AG08395 (cell line): ENCODE measurements at regions not wholly inside any gene's neighbourhood (a gene's known extent, or its start where the extent isn't known, plus 50 kb on each side); places are given as distances from the start of the nearest gene placed in this dataset.

Source experiments
- DNase-seq: peaks from one replicate; pipeline ENCODE4 v3.0.0; 2012; ENCODE audit warnings: mixed read lengths, low spot score

DNA sequence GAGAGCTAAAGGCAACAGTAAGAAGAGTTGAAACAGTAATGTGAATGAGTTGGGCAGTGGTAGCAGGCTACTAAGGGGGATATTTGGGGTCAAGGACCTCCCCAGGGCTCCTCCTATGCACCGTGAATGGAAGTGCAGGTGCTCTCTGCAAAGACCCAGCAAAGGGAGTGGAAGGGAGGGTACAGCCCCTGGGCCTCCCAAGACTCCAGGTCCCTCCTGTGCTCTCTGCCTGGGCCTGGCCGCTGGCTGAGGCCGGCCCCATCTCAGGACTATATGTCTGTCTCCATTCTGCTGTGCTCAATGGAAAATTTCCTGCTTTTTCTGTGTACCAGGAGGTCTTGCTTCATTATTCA lies 372.1 kb upstream of the MKI67 start:
- DNase-seq: no peak

DNA sequence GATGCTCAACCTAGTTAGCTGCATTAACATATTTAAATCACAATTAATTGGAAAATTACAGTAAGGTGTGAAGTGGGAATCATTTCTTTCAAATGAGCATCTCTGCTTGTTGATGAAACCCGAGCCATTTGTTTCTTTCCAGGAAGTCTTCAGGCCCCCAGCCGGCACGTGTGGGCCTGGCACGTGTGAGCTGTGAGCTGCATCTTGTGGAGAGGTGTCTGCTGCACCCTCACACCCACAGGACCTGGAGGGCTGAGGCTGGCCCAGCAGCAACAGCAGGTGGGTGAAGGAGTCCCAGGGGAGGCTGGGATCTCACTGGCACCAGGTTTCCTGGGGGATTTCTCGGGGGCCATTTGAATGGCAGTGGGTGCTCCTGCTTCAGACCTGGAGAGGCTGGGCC lies 372.5 kb upstream of the MKI67 start:
- DNase-seq: no peak

GRCh38 chr10:128499486-128499885 lies 373.3 kb upstream of the MKI67 start:
- DNase-seq: no peak

GRCh38 chr10:128499956-128500355 lies 373.7 kb upstream of the MKI67 start:
- no peak for DNase-seq

GRCh38 chr10:128500642-128501041 lies 374.4 kb upstream of the MKI67 start:
- no peak for DNase-seq

DNA sequence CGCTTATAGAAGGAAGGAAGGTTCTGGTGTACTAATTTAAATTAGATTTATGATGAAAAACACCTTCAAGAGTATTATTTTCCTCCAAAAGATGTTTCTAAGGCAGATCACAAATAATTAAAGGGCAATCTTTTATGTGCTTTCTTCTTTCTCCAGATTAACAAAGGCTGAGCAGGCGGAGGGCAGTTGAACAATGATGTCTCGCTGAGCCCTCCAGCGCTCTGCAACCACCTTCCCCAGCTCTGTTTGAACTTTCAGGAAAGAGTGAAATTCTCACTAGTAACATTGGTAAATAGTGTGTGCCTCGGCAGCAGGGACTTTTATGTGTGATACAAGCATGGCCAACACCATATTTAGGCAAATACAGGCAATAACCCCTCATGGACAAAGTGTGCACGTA lies 379.1 kb upstream of the MKI67 start:
- no peak for DNase-seq

DNA sequence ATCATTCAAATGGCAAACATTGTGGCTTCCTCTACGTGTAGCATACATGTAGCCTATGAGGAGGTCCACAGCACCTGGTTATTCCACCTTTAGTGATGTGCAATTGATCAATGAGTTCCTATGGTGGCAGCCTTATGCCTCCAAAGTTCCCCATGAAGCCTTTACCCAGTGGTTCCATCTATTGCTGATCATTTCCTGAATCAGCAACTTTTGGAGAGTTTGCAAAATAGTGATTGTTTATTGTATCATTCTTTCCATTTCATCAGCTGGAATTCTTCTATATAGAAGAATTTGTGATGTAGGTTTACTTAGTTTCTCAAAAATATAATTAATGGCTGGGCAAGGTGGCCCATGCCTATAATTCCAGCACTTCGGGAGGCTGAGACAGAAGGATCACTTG lies 380.2 kb upstream of the MKI67 start:
- no peak for DNase-seq

DNA sequence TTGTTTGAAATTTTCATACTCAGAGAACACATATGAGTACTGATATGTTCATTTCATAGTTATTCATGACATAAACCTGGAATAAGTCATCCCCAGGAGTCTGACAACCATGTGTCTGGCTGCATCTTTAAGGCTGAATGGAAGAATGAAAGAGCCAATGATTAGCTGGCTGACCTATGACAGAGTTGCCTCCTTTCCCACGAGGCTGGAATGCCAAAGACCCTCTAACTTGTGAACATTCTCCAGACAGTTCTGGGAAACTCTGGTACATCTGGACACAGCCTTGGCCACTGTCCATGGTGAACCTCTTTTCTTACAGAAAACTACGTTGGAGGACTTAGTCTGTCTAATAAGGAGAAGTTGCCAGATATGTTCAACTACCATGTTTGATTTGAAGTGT lies 380.8 kb upstream of the MKI67 start:
- DNase-seq: no peak

DNA sequence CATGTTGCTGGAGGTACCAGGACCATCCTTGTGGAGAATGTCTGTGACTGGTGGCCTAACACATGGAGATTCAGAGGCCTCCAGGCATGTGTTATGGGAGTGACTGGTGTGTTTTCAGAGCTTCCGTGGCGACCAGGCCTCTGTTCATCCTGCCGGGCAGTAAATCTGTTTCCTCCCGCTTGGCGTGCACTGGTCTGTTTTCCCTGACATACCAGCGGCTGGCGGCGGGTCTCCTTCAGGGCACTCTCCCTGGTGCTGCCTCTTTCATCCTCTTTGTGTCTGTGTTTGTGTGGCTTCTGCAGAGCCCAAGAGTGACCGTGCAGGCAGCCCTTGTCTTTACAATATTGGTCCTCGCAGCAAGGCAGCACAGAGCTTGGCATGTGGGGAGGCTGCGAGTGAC lies 385.1 kb upstream of the MKI67 start:
- DNase-seq: no peak

- DNase-seq: no peak
These were observed 386.5 kb upstream of the MKI67 start for GRCh38 chr10:128512767-128513166.

- no peak for DNase-seq
These were observed 388.3 kb upstream of the MKI67 start for GRCh38 chr10:128514536-128514935.

DNA sequence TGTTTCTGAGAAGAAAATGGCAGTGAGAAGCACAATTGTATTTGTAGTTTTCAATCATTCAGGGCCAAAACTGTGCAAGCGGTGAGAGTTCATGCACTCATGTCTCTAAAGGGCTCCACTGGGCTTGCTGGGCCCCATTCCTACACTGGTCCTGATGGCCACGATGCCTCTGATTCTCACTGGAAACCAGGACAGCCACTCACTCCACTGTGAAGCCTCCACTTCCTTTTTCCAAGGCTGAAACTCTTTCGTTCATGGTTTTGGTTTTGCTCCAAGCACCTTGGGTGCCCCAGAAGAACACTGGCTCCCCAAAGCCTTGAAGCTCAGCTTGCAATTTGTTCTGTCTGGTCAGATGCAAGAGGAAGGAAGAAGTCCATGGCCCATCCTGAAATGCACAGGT lies 390.0 kb upstream of the MKI67 start:
- DNase-seq: no peak

- DNase-seq: no peak
These were observed 390.9 kb upstream of the MKI67 start for GRCh38 chr10:128517167-128517566.

DNA sequence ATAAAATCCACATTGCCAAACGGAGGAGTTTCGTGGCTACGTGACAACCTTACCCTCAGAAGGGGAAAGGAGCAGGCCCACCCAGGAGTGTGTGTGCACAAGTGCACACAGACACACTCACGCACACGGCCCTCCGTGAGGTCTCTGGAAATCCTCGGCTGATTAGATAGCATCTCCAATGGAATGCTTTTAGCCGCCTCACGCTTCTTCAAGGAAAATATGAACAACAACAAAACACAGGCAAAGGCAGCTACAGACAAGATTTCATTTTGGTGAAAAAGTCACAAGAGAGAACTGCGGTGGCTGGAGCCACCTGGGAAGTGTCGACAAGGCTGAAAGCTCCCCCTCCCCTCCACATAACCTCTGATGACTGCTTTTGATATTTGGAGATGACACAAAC lies 391.8 kb upstream of the MKI67 start:
- no peak for DNase-seq

DNA sequence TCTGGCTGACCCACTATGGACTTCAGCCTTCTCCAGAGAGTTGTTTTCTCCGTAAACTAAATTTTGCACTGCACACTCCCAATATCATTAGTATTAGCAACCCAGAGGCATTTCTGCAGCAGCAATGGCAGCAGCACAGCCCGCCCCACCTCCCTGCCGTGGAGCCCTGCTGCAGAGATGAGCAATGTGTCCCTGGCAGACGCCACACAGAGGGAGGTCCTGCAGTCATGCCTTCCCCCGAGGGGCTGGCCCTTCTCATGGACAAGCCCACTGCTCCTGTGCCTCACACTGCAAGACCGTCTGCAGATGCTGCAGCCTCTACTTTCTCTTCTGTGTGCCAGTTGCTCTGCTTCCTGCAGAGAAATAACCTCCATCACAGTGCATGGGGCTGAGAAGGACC lies 393.4 kb upstream of the MKI67 start:
- DNase-seq: no peak

DNA sequence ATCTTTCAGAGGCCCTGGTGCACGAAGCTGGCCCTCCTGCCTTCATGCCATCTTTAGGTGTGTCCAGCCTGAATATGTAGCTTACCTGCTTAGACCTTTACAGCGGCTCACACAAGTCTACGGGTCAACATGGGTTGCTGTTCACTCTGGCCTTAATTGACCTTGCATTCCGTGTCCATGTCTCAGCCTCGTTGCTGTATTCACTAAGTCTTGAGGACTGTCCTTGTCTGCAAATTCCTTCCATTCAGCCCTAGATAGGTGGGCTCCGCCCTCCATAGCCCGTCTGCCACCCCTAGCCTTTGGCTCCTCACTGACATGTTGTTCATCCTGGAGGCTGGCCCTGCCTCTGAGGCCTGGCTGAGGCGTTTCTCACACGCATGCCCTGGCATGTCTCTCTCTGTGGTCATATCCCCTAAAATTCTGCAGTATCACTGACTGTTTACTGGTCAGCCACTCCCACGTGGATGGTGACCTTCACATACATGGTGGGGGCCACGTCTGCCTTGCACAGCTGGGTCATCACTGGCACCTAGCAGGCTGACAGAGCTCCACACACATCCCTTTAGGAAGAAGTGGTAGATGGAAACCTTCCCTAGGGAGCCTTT lies 394.1 kb upstream of the MKI67 start:
- DNase-seq: no peak

GRCh38 chr10:128522551-128523308 lies 396.5 kb upstream of the MKI67 start:
- no peak for DNase-seq

DNA sequence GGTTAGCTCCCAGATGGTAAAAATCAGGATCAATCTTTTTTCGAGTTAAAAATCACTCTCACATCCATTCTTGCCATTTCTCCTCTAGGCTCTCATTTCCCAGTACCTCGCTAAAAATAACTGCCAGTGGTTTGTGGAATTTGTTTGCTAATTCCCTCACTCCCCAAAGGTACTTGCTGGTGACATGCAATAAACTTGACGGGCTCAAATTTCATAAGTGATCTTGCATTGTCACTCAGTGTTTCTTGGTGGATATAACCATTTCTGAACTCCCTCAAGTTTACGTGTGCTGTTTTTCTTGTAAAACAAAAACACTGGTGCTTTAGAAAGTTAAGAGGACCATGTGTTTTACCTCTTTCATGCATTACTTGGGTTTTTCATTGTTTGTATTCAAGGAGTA lies 399.2 kb upstream of the MKI67 start:
- DNase-seq: no peak

- DNase-seq: no peak
These were observed 399.7 kb upstream of the MKI67 start for GRCh38 chr10:128525936-128526335.

- DNase-seq: no peak
These were observed 400.7 kb upstream of the MKI67 start for GRCh38 chr10:128526791-128527375.

GRCh38 chr10:128527711-128528110 lies 401.5 kb upstream of the MKI67 start:
- DNase-seq: no peak

DNA sequence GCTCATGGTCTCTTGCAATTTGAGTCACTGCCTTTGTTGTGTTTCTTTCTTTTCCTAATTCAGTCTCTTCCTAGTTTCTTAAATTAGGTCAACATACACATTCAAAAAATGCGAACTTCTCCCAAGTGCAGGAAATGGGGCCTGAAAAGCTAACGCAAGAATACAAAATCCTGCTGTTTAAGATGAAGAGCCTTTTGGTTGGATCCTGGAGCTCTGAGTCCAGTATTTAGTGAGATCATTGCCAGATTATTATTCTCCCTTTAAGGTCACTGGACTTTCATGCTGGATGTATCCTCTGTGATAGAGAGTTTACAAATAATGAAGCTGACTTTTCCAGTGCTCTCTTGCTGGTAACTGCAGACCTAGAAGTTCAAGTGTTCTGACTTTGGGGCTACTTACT lies 401.9 kb upstream of the MKI67 start:
- no peak for DNase-seq

- no peak for DNase-seq
These were observed 402.6 kb upstream of the MKI67 start for GRCh38 chr10:128528781-128529180.

- no peak for DNase-seq
These were observed 403.0 kb upstream of the MKI67 start for GRCh38 chr10:128529225-128529624.
